ENCODE measurements at regions not wholly inside any gene's neighbourhood (a gene's known extent, or its start where the extent isn't known, plus 50 kb on each side); places are given as distances from the start of the nearest gene placed in this dataset.

DNA sequence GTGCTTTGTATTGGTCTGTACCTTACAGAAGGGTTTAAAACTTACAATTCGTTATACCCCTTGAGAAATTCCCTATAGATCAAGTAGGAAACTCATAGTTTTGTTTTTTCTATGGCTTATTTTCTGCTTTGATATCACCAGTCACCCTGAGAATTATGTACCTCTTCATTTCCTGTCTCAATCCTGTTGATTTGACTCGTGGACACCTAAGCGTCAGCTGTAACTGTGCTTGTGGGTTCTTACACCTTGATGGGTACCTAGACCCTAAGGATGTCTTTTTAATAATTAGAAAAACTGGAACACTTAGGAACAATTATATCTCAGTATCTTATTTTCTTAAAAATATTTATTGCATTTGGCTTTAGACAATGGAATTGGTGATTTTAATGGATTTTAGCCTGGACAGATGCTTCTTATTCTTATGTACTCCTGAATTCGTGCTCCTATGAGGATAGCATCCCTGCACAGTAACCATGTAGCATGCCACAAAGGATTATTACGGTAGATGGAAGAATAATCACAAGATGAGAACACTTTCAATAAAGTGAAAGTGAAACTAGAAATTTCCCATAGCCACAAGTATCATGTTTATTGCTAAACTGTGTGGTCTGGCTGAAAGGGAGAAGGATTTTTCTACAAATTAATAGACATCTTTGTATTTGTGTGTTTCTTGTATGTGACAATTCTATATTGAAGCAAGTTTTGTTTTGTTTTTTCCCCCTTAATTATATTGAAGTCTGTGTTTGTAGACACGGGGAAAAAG lies 1920.3 kb upstream of the WWC1 start:
- DNase-seq = no peak

DNA sequence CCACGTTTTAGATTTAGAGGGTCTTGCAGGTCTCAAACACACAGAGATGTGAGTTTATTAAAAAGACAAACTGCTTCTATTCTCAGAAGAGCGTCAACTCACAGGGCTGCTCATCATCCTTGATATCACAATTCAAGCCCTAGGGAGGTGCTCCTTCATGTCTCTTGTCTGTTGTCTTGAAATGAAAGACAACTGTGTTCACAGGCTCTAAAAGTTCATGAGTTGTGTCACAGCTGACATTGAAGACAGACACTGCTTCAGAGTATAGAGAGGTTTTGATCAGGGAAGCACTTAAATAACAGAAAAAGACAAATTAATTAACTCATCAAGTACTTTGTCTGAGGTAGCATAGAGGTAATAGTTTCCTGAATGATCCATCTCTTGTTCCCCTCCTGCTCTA lies 1917.6 kb upstream of the WWC1 start:
- no peak for DNase-seq

DNA sequence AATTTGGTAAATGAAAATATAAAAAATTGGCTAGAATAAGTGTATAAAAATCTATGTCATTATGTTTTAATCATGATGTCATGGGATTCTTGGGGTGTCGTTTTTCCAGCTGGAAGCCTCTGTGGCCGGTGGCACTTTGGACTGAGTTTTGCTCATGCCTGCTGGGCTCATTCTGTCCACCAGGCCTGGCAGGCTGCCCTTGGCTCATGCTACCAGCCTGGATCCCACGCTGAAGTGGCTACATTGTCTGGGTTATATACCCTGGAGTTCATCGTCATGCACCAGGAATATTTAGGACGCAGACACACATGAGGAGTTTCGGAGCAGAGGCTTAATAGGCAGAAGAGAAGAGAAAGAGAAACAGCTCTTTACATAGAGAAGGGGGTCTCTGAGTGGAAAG lies 1913.7 kb upstream of the WWC1 start:
- DNase-seq = no peak

DNA sequence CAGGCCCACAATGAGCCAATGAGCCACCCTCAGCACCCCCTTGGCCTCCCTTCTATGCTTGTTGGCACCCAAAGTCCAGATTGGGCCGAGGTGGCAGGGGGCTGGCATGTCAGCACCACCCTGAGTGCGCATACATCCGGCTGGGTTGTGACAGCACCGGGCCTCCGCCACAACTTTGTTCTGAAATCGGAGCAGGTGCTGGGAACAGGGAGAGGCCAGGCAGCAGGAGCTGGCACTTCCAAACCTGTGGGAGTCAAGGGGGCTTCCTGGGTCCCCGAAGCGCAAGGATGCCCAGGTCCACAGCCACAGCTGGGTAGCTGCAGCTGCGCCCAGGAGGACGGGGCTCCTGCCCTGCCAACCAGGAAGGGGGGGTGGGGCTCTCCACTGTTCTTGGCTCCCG lies 1911.9 kb upstream of the WWC1 start:
- DNase-seq = no peak

DNA sequence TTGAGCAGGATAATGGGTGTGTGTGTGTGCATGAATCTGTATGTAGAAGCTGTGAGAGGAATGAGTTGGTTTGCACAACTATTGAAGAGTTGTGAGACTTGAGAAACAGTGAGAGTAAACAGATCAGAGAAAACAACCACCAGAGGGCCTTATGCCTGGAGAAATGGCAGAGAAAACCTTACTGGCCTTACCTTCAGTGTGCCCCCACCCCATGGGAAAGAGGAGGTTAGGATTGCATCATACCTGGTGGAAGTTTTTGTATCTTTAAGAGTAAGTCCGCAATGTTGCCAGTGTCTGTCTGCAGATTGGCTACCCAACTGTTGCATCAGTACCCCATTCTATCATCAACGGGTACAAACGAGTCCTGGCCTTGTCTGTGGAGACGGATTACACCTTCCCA lies 1909.4 kb upstream of the WWC1 start:
- no peak for DNase-seq

DNA sequence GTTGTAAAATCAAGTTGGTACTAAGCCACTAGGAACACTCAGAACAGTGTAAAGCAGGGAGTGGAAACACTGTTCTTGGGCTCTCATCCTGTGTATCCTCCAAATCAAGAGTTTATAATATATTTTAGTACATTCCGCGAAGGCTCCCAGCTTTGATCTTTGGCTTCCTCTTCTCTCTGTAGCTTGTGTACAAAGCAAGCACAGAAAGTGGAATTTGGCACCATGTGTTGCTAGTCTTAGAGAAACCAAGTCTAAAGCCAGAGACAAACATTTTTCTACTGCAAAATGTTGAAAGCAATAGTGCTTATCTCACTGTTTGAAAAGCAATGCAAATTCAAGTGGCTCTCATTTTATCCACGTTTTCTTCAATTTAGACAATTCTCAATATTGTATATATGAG lies 1893.3 kb upstream of the WWC1 start:
- no peak for DNase-seq

DNA sequence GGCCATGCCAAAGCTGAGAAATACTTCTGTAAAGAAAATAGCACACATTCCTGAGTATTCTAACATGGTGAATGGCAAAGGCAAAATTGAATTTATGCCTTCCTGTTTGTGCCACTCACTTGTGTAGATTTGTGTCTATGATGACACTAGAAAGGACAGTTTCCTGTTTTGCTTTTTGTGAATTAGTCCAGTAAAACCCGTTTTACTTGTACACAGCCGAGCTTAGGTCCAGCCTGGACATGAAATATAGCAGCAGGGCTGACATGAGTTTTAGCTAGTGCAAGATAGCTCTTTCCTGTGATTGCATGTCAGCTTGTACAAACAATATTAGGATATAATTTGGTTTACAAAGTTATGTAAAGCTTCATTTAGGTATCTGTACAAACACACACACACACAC lies 1891.7 kb upstream of the WWC1 start:
- peak; percentile 71 for DNase-seq

DNA sequence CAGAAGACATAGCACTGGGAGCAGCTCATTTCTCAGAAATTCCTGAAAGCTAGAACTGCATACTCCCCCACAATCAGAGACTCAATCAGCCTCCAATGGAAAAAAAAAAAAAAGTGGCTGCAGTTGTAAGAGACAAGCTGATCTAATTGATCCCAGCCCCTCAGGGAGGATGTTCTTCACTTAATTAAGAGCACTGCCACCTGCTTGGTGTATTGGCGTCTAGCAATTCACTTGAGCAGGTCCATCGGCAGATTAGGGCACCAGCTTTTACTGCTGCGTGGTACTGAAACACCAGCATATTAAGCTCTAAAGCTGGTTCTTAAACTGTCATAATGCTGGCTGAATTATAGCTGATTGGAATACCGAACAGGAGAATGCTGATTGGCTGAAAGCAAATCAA lies 1890.1 kb upstream of the WWC1 start:
- DNase-seq = no peak

DNA sequence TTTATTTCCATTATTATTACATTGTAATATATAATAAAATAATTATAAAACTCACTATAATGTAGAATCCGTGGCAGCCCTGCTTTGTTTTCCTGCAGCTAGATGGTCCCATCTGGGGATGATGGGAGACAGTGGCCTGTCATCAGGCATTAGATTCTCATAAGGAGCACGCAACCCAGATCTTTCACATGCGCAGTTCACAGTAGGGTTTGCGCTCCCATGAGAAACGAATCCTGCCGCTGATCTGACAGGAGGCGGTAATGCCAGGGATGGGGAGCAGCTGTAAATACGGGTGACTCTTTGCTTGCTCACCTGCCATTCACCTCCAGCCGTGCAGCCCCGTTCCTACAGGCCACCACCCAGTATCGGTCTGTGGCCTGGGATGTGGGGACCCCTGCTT lies 1879.3 kb upstream of the WWC1 start:
- DNase-seq = no peak

DNA sequence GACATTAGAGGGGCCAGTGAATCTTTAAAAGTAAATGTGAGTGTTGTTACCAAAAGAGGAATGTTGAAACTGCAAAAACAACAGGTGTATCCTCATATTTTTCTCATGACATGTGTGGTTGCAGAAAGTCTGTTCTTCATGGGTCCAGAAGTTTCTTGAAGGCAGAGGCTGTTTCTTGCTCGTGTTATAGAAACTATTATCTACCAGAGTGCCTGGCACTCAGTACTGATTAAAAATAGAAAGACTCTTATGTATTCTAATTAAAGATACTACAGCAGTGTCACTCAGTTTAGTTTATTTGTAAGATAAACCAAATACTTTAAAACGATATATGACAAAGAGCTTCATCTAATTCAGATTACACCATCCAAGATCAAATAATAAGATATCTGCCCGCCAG lies 1864.2 kb upstream of the WWC1 start:
- DNase-seq = no peak

DNA sequence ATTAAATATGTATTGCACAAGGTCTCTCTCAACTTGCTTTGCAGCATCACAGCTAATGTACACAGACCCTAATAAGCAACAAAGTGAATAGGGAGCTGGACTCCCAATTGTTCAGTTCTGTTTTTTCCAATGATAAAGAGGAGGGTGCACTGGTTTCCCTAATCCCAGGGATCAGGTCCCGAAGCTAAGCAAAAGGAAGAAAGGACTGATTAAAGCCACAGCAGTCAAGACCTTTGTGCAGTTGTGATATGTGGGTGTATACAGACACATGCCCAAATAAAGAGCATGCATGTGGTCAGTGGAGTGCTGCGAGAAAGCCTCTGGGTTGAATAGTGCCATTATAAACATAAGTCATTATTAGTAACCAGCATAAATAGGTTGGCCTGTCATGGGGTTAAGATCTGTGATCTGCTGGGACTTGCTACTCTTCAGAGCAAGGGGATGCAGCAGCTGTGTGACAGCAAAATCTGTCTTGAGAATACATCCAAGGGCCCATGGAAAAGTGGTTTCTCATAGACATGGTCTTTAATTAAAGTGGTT lies 1863.1 kb upstream of the WWC1 start:
- no peak for DNase-seq

DNA sequence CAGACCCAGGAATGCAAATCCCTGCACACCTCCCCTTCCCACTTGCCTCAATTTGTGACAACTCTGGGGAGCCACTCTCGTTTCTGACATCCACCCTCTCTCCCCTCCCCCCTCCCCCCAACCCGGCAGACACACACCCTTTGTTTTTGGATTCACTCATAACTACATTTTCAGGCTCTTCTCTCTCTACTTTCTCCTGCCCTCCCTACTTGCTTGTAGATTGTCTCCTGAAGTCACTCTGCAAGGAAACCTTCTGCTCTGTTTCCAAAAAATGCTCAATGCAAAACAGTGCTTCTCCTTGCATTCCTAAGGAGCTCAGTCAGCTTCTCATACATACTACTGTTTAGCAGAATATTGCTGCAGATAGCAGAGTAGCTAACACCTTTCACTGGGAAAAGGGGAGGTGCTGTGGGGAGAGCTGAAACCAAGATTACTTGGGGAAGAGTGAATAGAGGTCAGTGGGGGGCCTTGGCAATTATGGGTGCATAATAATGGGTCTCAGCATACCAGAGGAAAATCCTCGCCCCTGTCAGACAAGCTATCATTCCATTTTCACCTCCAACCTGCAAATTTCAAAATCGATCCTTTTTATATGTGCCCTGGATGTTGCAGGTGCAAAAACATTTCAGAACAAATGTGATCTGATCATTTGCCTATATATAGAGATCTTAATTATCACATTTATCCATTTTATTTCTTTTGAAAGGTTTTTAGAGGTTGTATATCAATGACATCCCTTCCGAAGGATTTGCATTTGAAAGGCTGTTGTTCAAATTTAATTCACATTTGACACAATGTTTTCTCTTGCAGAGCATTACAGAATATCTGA lies 1860.7 kb upstream of the WWC1 start:
- no peak for DNase-seq

DNA sequence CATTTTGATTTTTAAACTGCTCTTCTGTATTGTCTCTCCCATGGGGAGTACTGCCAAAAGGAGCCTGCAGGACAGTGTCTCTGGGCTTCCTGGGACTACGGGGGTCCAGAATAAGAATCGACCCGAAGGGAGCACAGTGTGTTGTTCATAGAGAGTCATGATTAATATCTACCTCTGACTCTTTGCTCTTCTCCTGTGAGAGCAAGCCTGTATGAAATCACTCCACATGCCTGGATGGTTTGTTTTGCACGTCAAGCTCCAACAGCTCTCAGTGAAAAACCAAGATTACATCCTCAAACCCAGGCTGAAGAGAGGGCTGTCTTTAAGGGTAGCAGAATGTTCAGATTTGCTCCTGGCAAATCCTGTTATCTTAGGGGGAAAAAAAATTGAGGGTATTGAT lies 1860.0 kb upstream of the WWC1 start:
- DNase-seq = no peak

DNA sequence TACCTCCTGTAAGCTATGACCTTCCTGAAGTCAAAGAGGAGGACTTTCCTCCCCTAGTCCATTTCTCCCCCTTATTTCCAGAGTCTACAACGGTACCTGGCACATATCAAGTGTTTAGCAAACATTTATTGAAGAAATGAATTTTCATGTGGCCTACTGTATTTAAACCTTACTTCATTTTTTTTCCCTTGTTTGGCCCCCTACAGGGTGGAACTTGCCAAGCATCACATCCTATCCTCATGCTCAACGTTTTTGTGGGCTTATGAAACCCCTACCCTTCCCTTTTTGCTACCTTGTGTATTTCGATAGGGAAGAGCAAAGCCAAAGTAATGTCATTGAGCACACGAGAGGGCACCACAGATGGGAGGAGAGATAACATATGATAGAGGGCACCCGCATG lies 1857.8 kb upstream of the WWC1 start:
- no peak for DNase-seq

DNA sequence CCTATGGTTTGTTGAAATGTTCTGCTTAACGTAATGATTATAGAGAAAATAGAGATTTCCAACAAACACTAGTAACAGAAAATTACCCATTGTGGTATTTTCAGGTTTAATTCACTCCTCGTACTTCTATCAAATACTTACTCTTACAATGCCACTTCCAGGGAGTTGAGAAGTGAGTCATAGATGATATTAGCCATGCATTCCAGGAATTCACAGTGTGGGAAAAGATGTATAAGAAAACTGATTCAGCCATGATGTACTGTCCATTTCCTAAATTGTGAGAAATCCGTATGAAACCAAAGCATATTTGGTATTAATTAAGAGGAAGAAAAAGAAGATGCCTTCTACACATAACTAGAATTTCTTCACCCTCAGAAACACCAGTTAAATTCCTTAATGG lies 1854.6 kb upstream of the WWC1 start:
- no peak for DNase-seq

DNA sequence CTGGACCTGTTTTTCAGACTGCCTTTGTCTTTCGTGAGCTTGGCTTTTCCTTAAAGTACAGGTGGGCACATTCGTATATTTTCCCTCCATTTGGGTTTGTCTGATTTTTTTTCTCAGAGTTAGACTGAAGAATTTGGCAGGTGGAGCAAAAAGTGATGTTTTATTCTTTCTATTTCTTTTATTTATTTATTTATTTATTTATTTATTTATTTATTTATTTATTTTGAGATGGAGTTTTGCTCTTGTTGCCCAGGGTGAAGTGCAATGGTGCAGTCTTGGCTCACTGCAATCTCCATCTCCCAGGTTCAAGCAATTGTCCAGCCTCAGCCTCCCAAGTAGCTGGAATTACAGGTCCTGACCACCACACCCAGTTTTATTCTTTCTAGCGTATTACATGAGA lies 1805.1 kb upstream of the WWC1 start:
- no peak for DNase-seq

DNA sequence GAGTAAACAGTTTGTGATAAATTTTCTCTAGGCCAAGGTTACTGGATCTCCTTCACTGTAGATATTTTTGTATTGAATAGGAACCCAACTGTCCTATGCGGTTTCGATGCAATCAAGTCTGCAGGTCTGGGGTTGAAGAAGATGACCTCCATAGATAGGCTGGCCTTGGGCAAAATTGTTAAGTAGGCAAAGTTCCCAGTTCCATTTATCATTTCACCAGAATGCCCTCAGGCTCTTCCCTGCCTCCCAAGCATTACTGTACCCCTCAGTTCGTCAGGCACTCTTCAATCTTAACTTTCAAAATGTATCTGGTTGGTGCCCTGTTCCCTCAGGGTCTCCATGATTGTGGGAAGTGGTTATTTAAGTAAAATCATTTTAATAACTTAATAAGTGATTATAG lies 1802.9 kb upstream of the WWC1 start:
- DNase-seq = no peak

DNA sequence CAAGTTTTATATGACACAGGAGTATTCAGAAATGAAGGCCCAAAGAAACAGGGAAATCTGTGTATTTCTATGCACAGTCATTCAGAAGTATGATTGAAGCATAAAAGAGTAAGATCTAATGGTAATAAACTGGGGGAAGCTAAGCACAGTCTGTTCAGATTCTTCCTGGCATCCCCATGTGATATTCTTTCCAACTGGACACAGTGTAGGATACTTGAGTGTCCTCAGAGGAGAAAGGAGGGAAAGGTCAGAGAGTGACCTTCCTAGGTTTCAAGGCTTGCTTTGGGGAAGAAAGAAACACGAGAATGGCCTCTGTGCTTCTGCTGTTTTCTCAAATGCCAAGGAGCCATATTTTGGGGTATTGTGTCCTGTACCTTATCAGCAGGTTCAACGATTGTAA lies 1798.4 kb upstream of the WWC1 start:
- DNase-seq = no peak

DNA sequence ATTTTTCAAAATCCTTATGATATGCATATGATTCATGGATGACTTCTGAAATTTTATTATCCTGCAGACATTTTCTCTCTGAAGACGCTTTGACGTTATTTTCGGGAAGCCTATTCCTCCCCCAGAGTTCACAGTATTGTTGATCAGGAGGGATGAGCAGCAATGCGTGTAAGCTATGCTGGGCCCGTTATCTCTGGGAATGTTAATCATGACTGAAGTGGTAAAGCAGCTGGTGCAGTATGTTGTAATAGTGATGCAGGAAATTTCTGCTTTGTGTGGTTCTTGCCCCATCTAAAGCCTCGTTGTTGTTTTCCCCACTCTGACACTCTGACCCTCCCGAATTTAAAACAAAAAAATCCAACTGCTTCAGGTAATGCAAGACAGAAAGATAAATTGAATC lies 1797.8 kb upstream of the WWC1 start:
- DNase-seq = no peak

DNA sequence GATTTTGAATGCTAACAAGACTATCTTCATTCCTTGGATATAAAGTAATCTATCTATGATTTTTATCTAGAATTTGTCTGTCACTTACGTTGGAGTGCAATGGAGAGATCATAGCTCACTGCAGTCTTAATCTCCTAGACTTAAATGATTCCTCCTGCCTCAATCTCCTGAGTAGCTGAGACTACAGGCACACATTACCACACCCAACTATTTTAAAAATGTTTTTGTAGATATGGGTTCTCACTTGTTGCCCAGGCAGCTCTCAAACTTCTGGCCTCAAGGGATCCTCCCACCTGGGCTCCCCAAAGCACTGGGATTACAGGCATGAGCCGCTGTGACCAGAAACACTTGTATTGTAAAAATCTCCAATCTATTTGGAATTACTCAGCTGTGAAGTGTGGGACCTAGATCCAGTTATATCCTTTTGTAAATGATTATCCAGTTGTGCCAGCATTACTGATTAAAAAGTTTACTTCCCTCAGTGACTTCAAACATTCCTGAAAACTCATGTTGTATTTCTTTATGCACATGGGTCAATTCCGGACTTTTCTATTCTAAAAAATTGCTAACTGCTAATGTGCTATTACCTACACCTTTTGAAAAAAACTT lies 1793.8 kb upstream of the WWC1 start:
- DNase-seq = no peak

DNA sequence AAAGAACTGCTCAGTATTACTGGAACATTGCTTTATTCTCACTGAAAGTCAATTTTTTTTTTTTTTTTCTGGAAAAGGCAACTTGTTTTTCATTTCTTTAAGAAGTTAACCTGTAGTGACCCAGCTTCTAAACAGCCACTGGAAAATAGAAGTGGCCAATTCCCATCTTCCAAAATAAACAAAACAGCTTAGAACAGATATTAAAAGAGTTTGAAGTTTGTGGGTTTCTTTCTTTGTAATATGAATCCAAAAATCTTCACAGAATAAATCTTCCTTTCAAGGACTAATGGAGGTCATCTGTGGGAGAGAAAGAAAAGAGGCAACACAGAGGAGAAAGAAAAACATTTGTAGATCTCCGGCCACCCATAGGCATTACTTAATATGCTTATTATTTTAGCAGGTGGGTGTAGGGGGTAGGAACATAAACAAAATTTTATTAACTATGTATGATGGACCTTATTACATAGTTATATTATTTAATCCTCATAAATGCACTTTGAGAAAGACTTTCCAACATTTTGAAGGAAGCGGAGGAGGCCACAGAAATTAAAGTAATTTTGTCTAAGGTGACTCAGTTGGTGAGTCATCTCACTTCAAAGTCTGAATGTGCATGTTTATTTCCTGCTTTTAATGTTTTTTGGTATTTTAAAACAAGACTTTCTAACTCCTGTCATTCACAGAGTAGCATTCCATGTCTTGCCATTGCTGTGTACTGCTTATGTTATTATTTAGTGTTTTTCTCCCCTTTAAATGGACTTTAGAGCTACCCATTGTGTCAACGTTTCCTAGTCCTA lies 1791.8 kb upstream of the WWC1 start:
- DNase-seq = no peak

DNA sequence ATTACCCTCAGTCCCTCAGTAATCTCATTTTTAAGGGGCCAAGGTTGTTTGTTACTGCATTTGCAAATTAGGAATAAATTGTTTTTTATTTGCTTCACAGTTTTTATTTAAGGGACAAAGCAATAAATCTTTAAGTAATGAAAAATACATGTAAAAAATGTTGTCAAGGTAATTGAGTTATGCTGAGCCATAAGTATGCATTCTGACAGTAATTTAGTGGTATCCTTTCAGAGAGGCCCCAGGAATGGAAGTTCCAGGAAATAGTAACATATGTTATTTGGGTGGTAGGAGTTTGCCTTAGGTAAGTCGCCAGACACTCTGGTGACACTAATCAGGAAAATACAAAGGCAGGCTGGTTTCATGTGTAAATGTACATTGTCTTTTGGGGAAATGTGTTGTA lies 1787.9 kb upstream of the WWC1 start:
- no peak for DNase-seq

DNA sequence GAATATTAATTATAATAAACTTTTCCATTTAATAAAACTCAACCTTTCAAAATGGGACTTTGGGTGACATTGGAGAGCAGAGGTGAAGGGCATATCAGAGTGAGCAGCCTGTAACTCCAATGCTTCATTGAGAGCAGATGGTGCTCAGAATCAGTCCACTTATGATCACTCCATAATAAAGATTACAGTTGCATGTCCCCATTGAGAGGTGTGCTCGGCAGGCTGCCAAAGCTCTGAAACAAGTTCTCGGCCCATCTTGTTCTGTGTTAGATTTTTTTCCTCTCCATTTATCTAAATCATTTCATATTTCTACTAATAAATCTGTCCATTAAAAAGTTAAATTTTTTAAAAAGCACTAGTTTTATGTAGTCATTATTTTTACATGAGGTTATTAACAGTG lies 1786.4 kb upstream of the WWC1 start:
- DNase-seq = no peak
